GM20000 (cell line): ENCODE measurements at regions not wholly inside any gene's neighbourhood (a gene's known extent, or its start where the extent isn't known, plus 50 kb on each side); places are given as distances from the start of the nearest gene placed in this dataset.

Experiments used
- DNase-seq: peaks from one replicate; pipeline ENCODE4 v3.0.0; 2012; ENCODE audit warnings: low spot score
- TF ChIP-seq, protein P1 (sequence below): IDR thresholded peaks from 2 replicates; pipeline ENCODE4 v1.5.1; 2012; ENCODE audit warnings: mild to moderate bottlenecking, control low read depth; ENCODE audit errors: extremely low read depth, missing control alignments

DNA sequence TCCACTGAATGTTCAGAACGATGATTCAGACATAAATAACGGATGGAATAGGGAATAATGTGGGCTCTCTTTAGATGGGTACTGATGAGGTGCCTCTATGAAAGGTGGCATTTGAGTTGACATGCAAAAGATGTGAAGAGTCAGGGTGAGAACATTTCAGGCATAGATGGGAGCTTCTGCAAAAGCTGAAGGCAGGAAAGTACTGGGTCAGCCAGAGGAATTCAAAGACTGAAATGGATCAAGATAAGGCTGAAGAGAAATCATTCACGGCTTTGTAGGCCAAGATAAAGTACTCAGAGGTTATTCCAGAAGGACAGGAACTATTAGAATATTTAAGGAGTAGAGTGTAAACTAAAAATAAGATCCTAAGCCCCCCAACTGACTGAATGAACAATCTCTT, 189.6 kb upstream of the MCTP2 start:
- DNase-seq: no peak
- TF ChIP-seq, protein P1, sequence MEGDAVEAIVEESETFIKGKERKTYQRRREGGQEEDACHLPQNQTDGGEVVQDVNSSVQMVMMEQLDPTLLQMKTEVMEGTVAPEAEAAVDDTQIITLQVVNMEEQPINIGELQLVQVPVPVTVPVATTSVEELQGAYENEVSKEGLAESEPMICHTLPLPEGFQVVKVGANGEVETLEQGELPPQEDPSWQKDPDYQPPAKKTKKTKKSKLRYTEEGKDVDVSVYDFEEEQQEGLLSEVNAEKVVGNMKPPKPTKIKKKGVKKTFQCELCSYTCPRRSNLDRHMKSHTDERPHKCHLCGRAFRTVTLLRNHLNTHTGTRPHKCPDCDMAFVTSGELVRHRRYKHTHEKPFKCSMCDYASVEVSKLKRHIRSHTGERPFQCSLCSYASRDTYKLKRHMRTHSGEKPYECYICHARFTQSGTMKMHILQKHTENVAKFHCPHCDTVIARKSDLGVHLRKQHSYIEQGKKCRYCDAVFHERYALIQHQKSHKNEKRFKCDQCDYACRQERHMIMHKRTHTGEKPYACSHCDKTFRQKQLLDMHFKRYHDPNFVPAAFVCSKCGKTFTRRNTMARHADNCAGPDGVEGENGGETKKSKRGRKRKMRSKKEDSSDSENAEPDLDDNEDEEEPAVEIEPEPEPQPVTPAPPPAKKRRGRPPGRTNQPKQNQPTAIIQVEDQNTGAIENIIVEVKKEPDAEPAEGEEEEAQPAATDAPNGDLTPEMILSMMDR: no peak

DNA sequence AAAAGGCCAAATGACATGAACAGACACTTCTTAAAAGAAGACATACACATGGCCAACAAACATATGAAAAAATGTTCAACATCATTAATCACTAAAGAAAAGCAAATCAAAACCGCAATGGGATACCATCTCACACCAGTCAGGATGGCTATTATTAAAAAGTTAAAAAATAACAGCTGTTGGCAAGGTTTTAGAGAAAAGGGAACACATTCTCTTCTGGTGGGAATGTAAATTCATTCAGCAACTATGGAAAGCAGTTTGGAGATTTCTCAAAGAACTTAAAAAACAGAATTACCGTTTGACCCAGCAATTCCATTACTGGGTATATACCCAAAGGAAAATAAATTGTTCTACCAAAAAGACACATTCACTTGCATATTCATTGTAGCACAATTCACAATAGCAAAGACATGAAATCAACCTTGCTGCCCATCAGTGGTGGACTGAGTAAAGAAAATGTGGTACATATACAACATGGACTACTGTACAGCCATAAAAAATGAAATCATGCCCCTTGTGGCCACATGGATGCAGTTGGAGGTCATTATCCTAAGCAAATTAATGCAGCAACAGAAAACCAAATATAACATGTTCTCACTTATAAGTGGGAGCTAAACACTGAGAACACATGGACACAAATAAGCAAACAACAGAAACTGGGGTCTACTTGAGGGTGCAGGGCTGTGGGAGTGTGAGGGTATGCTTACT, 190.7 kb upstream of the MCTP2 start:
- no peak for DNase-seq
- TF ChIP-seq, protein P1: no peak

DNA sequence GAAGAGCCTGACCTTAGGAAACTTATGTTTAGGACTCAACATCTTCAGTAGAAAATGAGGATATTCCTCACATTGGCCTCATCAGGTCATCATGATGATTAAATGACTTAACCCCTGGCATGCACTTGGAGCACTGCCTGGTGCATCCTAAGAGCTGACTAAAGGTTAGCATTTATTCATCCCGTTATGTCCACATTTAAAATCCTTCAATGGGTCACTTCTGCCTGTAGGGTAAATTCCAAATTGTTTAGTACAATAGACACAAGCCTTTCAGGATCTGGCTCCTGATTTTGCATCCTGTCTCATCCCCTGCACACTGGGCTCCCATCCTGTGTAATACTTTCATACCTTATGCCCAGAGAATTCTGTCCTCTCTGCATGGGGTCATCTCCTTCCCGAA, 195.2 kb upstream of the MCTP2 start:
- DNase-seq: no peak
- TF ChIP-seq, protein P1: no peak

DNA sequence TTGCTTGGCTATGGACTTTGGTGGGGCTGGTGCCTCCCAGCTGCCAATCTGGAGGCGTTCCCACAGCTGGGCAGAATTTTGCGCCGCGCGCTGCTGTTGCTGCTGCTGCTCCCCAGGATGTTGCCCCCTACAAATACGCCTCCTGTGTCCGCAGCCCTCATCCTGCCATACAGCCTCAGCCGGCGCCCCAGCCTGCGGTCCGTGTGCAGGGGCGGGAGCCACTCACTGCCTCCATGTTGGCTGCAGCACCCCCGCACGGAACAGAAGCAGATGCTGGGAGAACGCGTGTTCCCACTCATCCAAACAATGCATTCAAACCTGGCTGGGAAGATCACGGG, 197.7 kb upstream of the MCTP2 start:
- TF ChIP-seq, protein P1: no peak
- no peak for DNase-seq

DNA sequence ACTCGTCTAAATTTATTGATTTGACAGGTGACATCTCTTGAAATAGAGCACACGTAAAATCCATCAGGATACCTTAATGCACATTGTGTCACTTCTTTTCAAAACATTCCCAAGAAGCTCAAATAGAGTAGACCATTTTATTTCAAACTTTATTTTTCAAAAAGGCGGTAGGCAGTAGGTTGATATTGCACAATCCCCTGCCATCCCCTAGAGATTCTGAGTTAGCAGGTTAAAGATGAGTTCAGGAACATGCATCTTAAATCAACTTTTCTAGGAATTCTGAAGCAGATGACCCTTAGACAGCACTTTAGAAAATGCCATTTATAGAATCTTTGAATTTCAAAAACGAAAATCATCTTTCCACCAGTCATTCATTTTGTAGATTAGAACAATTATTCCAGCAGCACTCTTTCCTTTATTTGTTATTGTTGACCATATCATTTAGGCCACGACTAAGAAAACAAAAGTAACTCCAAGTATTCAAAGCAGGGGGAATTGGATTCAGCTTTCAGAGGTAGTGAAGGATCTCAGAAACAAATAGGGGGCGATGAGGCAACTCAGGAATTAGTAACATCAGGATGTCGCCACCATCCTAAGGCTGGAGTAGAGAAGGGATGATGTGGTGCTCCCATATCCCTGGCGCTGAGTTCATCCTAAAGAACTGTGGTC, 198.2 kb upstream of the MCTP2 start:
- TF ChIP-seq, protein P1: no peak
- no peak for DNase-seq

DNA sequence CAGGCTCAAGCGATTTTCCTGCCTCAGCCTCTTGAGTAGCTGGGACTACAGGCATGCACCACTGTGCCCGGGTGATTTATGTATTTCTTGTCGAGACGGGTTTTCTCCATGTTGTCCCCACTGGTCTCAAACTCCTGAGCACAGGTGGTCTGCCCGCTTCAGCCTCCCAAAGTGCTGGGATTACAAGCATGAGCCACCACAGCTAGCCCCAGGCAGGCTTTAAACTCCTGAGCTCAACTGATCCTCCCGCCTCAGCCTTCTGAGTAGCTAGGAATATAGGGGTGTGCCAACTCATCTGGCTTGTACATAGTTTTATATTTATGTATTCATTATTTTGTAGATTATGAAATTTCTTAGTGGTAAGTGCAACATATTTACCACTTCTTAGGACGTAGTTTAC, 198.8 kb upstream of the MCTP2 start:
- no peak for DNase-seq
- TF ChIP-seq, protein P1: no peak

DNA sequence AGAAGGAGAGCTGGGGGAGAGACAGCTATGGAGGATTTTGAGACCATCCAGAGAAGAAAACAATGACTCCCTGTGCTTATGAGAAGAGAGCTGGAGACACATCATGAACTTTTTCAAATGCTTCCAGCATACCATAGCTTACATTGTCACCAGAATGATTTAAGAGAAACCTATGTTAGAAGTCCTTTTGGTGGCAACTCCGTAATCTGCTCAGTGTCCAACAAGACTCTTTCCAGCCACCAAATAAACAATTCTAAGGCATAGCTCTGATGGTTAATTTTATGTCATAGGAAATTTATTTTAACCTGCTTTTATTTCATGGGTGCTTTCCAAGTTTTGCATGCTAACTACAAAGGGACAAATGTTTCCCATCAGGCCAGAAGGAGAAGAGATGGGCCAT, 200.3 kb upstream of the MCTP2 start:
- DNase-seq: no peak
- TF ChIP-seq, protein P1: no peak
